Panc1 (cell line): ENCODE measurements at regions not wholly inside any gene's neighbourhood (a gene's known extent, or its start where the extent isn't known, plus 50 kb on each side); places are given as distances from the start of the nearest gene placed in this dataset.

Experiments used
- TCF7L2 ChIP-seq: IDR thresholded peaks from 2 replicates; pipeline ENCODE4 v1.6.1; 2011; ENCODE audit warnings: mild to moderate bottlenecking, low read depth, low read length, inconsistent platforms
- TF ChIP-seq, protein P1 (sequence below): fragments of 450-650 bp; IDR thresholded peaks from 2 replicates; pipeline ENCODE4 v1.5.1; 2017; ENCODE audit warnings: mild to moderate bottlenecking

DNA sequence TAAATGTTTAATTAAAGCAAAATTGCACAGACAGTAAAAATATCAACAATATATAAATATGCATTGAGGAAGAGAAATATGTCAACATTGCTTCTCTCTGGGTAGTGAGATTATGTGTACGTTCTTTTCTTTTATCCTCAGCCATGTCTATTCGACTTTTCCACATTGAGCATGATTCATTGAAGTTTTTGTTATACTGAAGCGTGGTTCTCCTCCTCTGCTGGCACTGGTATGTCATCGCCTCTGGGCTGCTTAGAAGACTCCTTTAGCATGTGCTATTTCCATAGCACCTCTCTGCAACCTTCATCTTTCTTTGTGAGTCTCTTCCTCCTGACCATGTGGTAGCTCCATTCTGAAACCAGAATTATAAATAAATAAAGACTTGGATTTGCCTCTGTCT lies 65.8 kb upstream of the AKAP13 start:
- TF ChIP-seq TCF7L2, result no peak
- TF ChIP-seq, protein P1, sequence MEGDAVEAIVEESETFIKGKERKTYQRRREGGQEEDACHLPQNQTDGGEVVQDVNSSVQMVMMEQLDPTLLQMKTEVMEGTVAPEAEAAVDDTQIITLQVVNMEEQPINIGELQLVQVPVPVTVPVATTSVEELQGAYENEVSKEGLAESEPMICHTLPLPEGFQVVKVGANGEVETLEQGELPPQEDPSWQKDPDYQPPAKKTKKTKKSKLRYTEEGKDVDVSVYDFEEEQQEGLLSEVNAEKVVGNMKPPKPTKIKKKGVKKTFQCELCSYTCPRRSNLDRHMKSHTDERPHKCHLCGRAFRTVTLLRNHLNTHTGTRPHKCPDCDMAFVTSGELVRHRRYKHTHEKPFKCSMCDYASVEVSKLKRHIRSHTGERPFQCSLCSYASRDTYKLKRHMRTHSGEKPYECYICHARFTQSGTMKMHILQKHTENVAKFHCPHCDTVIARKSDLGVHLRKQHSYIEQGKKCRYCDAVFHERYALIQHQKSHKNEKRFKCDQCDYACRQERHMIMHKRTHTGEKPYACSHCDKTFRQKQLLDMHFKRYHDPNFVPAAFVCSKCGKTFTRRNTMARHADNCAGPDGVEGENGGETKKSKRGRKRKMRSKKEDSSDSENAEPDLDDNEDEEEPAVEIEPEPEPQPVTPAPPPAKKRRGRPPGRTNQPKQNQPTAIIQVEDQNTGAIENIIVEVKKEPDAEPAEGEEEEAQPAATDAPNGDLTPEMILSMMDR, result no peak
